HFF-Myc (cell line): ENCODE measurements at regions not wholly inside any gene's neighbourhood (a gene's known extent, or its start where the extent isn't known, plus 50 kb on each side); places are given as distances from the start of the nearest gene placed in this dataset.
"Not testable (repeated sequence)": the region's sequence is repeated elsewhere in the genome, so short reads cannot be mapped to it uniquely, and the experiment has no call there.

Experiments
- DNase-seq: peaks from one replicate; pipeline ENCODE4 v3.0.0-alpha.2; 2011; ENCODE audit warnings: low read depth; ENCODE audit errors: extremely low read depth
- H3K4me3 ChIP-seq: replicated peaks from 2 replicates; pipeline ENCODE4 v1.5.1; 2011; ENCODE audit warnings: low read depth, mild to moderate bottlenecking, control low read depth, low read length
- CTCF ChIP-seq: IDR thresholded peaks from 2 replicates; pipeline ENCODE4 v1.5.1; 2012; ENCODE audit warnings: mild to moderate bottlenecking, low read depth, low read length, control low read depth; ENCODE audit errors: missing control alignments

DNA sequence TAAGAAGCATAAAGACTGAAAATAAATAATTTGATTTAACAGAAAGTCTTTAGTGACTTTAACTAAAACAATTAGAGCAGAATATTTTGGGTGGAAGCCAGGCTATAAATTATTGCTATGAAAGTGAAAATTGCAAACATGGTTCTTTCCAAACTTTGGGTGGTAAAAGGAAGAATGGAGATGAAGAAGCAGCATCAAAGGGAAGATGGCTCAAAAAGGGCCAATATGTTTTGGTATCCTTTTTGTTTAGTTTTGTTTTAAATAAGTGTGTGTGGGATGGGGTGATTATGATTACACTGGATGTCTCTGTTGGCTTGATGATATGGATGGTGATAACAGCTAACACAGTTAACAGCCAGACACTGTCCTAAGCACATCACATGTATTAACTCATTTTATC, 153.7 kb downstream of the CYB561 start:
- no peak for DNase-seq
- TF ChIP-seq CTCF: no peak

GRCh38 chr17:63293323-63294075, 152.6 kb downstream of the CYB561 start:
- no peak overlapping the region for H3K4me3 ChIP-seq
- DNase-seq: no peak
- no peak for TF ChIP-seq CTCF

More for the DNA sequence above, 153.7 kb downstream of the CYB561 start:
- no peak overlapping the region for H3K4me3 ChIP-seq

DNA sequence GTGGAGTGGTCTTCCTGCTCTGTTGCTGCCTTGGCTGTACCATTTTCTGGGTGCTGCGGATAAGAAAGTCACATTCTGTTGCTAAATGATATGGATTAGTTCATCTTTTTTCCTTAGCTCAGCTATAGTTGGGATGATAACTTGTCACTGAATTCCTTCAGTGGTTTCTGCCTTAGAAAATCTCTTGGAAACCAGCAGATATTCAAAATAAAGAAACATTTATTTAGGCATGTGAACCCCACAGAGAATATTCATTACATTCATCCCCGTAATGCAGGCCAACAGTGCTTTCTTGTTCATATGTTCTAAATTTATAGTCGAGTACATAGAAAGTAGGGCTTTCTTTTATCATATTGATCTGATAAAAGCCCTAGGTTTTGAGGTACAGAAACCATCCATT, 151.3 kb downstream of the CYB561 start:
- no peak for TF ChIP-seq CTCF
- DNase-seq: no peak
- H3K4me3 ChIP-seq: no peak overlapping the region

- no peak overlapping the region for H3K4me3 ChIP-seq
- no peak for DNase-seq
- no peak for TF ChIP-seq CTCF
These were observed 150.8 kb downstream of the CYB561 start for GRCh38 chr17:63295288-63295687.

GRCh38 chr17:63295839-63296590, 150.1 kb downstream of the CYB561 start:
- H3K4me3 ChIP-seq: no peak overlapping the region
- no peak for TF ChIP-seq CTCF
- no peak for DNase-seq

DNA sequence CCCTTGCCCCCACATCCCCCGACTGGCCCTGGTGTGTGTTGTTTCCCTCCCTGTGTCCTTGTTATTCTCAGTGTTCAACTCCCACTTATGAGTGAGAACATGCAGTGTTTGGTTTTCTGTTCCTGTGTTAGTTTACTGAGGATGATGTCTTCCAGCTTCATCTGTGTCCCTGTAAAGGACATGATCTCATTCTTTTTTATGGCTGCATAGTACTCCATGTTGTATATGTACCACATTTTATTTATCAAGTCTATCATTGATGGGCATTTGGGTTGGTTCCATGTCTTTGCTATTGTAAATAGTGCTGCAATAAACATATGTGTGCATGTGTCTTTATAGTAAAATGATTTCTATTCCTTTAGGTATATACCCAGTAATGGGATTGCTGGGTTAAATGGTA, 147.2 kb downstream of the CYB561 start:
- not testable (repeated sequence) for H3K4me3 ChIP-seq, DNase-seq

- DNase-seq: no peak
- H3K4me3 ChIP-seq: no peak overlapping the region
- TF ChIP-seq CTCF: no peak
These were observed 141.3 kb downstream of the CYB561 start for GRCh38 chr17:63304704-63305261.
